GM20000 (cell line): ENCODE measurements at regions not wholly inside any gene's neighbourhood (a gene's known extent, or its start where the extent isn't known, plus 50 kb on each side); places are given as distances from the start of the nearest gene placed in this dataset.

Experiments used
- DNase-seq: peaks from one replicate; pipeline ENCODE4 v3.0.0; 2012; ENCODE audit warnings: low spot score
- CTCF ChIP-seq: IDR thresholded peaks from 2 replicates; pipeline ENCODE4 v1.5.1; 2012; ENCODE audit warnings: mild to moderate bottlenecking, control low read depth; ENCODE audit errors: extremely low read depth, missing control alignments

DNA sequence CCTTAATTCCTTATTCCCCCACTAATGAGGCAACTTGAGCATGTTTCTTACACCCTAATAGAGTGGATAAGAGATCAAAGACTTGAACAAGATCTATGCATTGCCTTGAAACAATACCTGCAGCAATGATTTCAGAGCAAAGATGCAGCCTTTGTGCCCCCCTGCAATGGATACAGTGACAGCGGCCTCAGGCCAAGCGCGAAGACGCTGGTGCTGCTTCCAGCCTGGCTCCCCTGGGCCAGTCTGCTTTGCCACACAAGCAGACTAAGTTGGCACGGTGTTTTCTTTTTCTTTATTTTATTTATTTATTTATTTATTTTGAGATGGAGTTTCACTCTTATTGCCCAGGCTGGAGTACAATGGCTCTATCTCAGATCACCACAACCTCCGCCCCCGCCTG, 179.8 kb upstream of the S1PR3 start:
- no peak for DNase-seq
- TF ChIP-seq CTCF, result no peak

DNA sequence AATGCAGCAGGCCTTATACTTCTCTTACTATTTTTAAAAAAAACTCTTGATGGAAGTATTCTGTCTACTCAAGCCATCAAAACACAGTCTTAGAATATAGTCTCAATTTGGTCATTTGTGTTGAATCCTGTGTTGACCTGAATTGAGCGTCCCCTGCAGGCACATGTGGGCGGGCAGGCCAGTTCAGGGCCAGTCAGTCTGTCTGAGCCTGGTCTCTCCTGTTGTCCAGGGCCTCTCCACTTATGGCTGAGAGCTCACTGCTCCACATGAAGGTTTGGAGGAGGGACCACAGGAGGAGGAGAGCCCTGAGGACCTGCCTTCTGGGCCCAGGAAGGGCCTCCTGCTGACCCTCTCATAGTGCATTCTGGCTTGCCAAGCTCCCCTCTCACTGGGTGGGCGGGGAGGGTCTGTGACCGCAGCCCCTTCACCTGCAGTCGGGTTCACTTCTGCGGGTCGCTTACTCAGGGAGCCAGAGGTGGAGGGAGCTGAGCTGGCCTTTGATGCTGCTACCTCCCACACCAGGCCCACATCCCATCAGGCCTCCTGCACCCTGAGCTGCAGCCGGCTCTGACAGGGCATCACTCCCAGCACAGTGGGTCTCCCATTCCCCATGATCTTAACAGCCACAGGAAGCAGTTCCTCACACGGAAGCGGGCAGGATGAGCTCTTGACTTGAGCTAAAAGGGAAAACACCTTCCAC, 178.2 kb upstream of the S1PR3 start:
- DNase-seq, result no peak
- no peak for TF ChIP-seq CTCF

DNA sequence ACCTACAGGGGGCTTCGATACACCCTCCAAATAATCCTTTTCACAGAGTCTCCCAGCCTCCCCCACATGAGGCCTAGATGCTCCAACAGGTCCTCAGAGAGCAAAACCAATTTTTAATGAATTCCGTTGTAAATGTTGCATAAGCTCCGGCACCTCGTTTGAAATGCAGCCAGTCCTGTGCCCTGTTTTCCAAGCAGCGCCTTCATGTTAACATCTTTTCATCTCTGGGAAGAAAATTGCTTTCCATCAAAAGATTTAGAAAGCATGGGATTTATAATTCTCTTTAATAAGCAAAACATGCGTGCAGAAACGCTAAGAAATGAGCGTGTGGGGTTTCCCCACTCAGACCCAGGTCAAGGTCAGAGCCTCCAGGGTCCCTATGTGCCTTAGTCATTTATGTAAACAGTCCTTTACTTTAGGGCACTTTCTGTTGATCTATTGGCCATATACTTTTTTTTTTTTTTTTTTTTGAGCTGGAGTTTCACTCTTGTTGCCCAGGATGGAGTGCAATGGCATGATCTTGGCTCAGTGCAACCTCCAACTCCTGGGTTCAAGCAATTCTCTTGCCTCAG, 177.5 kb upstream of the S1PR3 start:
- DNase-seq, result no peak
- TF ChIP-seq CTCF, result no peak

DNA sequence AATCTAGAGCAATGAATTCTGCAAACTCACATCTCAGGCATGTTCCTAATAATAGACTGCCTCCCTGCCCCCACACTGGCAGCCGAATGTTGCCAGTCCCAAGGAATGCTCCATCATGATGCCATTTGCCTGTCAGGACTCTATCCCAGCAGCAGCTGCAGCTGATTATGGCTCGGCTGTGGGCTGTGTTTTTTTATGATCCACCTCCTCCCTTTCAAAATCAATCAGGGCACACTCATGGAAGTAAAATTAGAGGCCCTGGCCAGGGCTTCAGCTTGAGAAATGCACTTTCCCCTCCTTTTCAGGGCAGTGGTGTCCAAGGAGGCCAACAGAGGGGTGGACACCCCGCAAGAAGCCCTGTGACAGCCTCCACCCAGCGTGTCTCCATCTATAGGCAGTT, 176.7 kb upstream of the S1PR3 start:
- no peak for DNase-seq
- TF ChIP-seq CTCF, result no peak

DNA sequence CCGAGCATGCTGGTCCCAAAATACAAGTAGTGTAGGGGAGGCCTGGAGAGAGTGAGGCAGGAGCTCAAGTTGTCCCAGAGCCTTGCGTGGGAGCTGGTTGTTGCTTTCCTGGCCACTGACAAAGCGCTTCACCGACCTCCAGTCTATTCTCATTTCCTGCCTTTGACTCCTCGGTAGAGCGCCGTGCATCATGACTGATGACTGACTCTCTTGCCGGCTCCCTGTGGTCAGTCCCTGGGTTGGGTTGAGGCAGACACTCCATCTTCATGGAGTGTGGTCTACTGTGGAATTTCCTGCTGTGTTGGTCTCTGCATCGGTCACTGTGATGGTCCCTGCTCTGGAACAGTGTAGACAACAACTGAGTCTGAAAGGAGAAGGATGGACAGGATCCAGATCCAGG, 175.1 kb upstream of the S1PR3 start:
- no peak for TF ChIP-seq CTCF
- no peak for DNase-seq

DNA sequence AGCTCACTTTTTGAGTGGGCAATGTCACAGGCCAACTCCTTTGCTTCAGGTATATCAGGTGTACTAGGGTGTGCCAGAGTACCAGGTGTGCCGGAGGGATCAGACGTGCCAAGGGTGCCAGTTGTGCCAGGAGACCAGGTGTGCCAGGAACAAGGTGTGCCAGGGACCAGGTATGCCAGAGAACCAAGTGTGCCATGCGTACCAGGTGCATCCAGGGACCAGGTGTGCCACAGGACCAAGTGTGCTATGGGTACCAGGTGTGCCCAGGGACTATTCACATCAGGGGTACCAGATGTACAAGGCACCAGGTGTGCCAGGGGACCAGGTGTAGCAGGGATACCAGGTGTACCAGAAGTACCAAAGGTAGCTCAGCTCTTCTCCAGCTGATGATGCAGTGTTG, 174.7 kb upstream of the S1PR3 start:
- TF ChIP-seq CTCF, result no peak
- no peak for DNase-seq

GRCh38 chr9:88817628-88818027, 173.6 kb upstream of the S1PR3 start:
- no peak for TF ChIP-seq CTCF

More at GRCh38 chr9:88817628-88818027, 173.6 kb upstream of the S1PR3 start:
- no peak for DNase-seq
